GM03348 (cell line): ENCODE measurements at regions not wholly inside any gene's neighbourhood (a gene's known extent, or its start where the extent isn't known, plus 50 kb on each side); places are given as distances from the start of the nearest gene placed in this dataset.

Experiments
- DNase-seq: peaks from one replicate; pipeline ENCODE4 v3.0.0; 2012; ENCODE audit warnings: low spot score

DNA sequence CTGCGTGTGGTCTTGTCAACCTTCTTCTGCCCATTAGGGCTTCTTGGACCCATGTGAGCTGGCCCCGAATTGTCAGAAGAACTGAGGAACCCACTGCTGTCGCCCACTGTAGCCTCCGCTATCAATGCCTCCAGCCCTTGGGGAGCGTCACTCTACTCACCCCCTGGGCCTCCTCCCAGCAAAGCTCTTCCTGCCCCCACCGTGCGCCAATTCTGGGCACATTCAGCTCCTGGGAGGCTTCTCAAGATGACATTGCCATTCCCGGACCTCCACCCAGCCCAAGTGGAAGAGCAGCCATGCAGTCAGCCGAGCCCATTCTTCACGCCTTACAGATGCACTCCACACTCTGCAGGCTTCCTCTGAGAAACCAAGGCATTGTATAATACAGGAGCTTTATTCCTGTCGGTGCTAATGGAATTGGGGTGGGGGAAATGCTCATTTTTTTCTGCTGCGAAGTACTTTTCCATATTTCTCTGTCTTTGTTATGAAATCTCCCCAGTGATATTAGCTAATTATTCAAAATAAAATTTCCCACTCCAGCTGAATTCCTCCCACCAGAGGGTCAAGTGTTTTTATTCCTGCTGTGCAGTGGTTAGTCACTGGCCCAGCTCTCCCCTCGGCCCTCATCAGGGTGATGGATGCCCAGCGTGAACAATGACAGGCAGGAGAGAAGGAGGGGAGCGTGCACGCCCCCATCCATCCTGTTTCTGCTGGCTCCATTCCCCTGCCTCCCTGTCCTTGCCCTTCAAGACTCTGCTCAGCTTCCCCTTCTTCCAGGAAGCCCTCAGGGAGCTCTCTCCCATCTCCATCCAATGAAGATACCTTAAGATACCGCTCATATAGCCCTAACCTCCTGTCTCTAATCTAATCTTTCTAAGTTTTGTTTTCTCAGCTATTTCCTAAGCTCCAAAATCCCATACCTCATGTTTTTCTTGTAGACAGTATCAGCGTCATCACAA is 87.7 kb downstream of the C16orf95 start:
- DNase-seq: no peak

DNA sequence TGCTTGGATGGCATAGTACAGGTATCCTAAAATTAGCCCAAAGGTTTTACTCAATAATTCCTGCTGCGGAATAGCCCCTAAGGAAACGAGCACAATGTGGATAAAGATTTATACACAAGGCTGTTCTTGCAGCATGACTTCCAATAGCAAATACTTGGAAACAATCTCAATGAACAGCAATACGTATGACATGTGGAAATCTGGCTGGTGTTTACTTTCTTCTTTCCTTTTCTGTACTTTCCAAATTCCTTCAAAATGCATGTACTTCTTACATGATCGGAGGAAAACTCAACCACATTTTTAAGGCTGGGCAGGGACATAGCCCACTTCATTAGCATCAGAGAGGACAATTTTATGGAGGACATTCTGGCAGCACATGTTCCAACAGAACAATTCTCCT is 86.6 kb downstream of the C16orf95 start:
- DNase-seq: no peak

DNA sequence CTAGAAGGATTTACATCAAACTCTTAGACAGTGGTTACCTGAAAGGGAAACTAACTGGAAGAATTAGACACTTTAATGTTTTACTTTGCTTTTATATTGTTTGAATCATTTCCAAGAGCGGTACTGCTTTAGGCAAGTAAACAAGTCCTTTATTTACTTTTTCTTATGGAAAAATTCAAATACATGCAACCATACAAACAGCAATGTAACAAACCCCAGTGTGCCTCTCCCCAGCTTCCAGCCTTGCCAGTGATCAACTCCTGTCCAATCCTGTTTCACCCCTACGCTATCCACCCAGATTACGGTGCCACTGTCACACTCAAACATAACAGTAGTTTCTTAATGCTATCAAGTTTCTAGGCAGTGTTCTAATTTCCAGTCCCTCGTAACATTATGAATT is 85.9 kb downstream of the C16orf95 start:
- DNase-seq: no peak

DNA sequence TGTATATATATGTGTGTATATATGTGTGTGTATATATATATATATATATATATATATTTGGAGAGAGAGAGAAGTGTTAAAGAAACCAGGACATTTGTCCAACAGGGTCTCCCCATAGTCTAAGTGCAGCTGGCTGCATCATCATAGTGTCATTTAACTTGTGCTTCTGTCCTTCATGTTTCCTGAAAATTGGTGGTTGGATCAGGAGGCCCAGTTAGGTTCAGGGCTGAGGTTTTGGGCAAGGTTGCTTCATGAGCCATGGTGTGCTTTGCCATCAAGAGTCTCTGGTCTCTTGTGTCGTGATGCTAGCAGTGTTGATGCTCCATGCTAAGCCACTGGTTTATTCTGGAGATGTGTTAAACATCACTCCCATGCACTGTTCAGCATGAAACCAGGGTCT is 85.3 kb downstream of the C16orf95 start:
- DNase-seq: no peak

DNA sequence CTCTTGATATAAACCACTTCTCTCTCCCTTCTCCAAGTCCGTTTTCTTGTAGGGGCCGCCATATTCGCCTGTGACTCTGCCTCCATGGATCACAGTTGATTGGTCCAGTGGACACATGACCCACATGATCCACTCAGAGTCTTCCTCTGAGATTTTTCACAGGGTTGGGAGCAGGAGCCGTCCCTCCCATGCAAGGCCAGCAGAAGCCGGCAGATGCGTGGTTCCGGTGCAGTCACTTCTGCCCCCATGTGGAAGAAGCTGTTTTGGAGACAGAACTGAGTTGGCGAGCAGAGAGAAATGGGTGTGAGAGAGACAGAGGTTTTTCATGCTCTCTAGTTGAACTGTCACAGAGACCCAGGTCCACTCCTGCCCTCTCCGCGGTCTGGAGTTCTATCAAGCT is 83.3 kb downstream of the C16orf95 start:
- DNase-seq: peak; percentile 64

DNA sequence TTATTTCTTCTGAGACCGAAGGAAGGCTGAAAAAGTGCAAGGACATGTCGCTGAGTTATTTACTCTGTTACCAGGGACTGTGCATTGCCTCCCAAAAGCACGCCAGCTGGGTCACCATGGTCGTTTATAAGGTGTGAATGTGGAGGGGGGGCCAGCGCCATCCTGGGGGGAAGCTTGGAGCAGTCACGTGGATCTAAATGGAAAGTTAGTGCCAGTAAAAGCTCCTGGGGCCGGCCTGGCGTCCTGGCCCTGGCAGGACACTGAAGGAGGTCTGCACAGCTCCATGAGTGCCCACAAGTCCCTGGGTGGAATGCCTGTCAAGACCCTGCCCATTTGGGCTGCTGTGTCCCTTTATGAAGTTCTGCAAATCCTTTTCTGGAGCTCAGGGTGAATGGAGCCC is 82.6 kb downstream of the C16orf95 start:
- no peak for DNase-seq

DNA sequence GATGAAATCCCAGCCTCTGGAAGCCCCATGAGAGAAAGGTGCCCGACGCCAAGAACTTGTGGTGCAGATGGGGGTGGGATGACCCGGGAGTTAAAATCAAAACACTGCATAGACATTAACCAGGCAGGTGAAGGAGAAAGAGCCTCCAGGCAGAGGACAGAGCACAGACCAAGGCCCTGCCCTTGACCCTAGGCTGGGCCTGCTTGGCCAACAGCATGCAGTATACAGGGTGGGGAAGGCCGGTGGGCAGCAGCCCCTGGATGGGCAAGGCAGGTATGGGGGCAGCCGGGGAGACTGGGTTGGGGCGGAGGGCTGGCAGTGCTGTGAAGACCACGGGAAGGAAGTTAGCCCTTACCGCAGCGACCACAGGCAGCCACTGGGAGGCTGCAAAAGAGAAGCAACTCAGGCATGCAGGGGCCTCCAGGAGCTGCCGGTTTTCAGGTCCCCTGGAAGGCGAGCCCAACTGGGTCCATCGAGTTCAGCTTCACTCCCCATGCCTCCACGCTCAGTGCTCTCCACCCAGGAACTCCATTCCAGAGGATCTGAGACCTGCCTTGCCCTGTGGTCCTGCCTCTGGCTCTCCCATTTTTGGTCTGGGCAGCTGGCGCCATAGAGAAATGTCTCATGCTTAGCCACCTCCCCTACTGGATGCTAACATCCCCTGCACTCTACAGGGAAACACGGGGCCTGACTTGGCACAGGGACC is 81.2 kb downstream of the C16orf95 start:
- no peak for DNase-seq

DNA sequence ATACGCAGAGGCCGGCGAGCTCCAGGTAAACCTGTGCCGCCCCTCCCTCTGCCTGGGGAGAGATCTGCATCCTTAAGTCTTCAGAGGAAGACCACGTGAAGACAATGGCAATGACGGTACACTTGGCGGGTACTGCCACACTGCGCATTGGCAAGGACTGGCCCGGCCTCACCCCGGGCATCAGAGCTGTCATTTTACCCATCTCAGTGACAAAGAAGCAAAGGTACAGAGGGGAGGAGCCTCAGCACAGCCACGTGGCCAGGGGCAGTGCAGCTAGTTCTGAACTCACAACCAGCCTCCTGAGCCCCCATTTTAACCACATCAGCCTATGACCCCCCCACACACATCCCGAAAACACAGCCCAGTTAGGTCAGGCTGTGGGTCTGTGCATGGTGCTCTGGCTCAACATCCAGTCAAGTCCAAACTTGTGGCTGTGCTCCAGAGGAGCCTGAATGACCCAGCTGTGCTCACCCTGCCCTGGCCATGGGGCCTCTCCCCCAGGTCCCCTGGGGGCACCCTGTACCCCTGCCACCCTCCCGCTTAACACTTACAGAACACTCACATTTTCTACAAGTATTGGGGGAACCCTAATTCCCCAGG is 80.6 kb downstream of the C16orf95 start:
- DNase-seq: no peak

DNA sequence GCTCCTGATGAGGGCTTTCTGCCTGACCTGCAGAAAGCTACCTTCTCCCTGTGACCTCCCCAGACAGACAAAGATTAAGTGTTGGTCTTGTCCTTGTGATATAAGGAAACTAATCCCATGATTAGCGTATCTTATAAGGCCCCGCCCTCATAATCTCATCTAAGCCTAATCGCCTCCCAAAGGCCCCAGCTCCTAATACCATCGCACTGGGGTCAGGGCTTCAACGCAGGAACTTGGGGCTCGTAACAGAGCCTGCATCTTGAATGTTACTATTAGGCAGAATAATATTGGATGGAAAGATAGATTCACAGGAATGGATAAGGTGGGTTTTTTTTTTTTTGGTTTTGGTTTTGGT is 78.9 kb downstream of the C16orf95 start:
- no peak for DNase-seq

DNA sequence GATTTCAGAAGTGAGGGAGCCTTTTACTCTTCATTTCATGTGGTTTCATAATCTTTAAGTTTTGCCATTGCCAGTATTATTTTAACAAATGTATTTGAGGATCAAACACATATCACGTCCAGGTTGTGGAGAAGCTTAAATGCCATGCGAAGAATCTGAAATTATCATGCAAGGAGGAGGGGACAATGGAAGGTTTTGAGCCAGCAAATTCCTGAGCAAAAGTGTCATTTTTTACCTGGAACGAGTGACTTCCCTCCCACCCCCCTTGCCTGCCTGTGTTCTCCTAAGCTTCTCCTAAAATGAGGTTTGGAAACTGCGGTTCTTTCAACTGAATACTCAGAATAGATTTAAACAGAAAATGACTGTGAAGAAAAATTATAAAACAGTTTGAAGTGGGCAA is 77.6 kb downstream of the C16orf95 start:
- DNase-seq: no peak

DNA sequence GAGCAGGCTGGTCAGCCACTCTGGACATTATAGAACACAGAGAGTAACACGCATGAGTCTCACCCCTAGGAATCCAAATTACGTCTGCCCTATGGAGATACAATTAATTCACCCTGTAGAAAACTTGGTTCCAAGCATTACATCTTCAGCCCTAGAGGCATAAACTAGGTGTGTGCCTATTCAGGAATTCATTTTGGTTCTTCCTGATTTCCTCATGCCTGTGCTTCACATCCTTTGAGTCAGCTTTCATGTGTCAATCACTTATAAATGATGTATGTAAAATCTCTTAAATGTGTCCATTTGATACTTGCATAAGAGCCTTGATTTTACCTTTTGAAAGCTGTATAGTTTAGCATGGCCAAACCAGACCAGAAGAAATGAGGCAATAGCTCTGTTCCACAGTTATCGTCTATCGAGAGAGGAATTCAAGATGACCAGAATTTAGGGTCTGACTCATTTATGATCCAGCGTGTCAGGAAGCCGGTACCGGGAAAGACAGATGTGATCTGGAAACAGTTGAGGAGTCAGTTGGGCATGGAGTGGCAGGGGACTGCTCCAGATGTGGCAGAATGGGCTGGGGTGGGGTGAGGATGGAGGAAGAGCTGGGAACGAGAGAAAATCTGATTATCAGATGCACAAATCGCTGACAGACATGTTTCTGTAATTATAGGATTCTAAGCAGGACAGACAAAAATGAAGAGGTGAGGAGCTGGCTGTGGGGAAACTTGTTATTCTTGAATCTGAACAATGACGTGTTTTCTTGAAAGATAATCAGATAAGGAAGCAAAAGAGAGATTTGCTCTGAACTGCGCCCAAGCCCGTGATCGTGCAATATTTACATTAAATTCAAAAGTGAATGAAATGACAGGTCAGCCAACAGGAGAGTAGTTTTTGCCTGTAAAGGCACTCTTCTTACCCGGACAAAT is 76.7 kb downstream of the C16orf95 start:
- peak; percentile 80 for DNase-seq

DNA sequence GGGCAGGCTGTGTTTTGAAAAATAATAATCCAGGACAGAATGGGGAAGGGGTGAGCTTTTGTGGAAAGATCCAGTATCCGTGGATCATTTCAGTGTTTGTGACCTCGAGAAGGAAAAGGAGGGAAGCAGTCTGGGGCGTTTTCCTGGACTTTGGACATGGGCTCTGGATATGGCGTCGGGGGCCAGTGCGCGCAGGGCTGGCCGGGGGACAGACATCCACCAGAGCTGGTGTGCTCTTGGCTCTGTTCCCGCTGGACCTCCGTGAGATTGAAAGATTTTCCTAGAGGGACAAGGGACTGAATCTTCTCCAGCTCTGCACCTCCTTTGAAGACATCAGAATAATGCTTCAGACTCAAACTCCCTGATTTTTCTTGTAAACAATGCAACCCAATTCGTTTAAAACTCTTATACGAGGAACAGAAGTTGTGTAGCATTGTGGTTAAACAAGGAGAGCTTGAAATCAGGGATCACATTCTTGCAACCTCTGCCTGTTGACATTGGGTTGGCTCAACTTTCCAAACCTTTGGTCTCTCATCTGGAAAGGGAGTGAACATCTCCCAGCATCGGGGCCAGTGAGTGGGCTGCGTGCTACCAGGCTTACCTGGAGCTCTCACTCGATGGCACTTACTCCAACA is 75.9 kb downstream of the C16orf95 start:
- no peak for DNase-seq

DNA sequence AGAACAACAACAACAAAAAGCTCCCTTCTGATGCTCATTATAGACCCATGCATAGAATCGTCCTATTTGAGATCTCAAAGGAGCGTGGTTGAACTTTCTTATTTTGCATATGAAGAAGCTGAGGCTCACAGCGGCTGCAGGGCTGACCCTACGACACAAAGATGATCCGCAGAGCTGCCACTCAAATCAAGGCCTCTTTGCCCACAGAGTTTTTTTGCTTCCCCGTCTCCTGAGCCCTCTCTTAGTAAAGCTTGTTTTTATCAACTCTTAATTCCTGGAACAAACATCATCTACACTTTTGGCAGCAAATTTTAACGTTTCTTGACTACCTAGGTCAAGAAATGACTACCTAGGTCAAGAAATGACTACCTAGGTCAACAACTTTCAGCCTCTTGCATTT is 73.7 kb downstream of the C16orf95 start:
- DNase-seq: no peak

DNA sequence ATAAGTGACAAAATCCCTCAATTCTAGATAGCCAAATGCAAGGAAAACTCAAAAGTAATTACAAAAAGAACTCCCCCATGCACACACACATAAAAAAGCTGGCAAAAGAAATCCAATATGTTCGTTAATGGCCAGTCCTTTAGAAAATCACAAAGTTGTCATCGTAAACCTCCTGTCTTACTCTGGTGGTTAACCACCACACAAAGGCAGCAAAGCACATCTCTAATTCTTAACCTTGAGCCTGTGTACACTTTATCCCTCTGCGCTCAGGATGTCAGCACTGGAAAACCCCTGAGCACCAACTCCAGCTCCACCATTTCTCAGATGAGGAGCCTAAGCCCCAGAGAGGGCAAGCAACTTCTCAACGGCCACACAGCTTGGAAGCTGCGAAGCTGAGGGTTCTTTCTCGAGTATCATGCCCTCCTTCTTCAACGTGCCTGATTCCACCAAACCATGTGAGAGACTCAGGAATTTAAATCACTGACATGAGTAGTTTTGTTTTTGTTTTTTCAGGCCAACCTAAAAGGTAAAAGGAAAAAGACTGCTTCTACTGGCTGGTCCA is 72.5 kb downstream of the C16orf95 start:
- DNase-seq: no peak

DNA sequence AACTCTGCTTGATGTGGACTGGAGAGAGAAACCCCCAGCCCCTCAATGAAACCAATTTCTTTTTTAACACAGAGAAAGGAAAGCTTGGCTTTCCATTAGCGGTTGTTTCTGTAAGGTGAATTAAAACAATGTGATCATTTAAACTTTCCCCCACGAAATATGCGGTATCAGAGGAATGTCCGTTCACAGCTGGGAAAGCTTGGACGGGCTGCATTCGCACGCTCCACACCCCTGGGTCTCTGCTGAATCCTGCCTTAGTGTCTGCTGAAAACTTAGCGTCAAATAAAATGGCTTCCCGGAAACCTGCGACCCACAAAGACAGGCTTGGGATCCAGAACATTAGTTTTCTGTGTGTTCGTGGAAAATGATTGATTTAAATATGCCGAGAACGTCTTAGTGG is 71.7 kb downstream of the C16orf95 start:
- no peak for DNase-seq

DNA sequence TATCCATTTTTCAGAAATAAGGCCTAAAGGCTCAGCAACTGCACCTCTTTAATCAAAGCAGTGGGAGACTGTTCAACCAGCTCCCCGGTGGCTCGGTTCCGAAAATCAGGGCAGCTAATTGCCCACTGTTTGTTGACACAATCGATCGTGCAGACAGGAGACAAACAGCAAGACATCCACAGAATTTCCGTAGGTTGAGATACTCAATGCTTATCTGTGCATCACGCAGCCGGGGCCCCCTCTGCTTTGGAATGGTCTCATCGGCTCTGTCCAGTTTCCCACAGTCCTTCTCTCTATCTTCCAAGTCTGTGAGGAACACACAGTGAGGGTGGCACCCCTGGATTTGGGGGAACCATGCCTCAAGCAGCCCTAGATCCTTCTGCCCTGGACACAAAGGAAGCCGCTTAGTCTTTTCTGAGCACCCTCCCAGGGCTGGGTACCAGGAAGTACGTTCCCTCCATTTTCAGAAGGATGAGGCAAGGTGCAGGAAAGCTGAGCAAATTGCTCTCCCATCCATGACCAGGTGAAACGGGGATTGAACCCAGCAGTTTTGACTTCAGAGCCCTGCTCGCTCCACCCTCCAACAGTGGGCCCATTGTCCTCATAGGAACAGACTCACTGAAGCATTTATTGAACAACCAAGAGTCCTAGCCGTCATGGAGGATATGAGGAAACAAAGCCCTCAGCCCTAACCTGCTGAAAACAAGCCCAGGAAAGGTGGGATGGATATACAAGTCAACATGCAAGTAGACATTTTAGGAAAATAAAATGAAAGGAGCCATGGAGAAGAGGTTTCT is 70.7 kb downstream of the C16orf95 start:
- no peak for DNase-seq

DNA sequence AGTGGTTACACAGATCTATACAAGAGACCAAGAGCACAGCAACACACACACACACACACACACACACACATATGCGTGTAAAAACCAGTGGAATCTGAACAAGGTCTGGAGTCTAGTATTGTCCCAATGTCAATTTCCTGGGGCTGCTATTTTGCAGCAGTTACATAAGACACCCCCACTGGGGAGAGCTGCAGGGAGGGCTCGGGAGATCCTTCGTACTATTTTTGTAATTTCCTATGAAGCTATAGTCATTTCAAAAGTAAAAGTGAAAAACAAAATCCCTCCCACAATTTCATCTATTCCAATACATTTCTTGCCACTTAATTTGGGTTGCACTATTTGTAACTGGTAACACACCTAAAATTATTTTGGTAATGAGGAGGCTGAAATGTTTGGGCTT is 68.5 kb downstream of the C16orf95 start:
- no peak for DNase-seq

DNA sequence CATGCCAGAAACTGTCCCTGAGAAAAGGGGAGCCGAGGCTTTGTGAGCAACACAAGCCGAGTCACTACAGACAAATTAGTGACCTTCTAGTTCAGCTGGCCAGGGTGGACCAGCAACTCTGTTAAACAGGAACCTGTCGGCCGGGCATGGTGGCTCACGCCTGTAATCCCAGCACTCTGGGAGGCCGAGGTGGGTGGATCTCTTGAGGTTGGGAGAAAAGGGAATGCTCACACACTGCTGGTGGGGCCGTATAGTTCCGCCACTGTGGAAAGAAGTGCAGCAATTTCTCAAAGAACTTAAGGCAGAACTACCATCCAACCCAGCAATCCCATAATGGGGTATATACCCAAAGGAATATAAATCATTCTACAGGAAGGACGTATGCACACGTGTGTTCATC is 67.8 kb downstream of the C16orf95 start:
- DNase-seq: no peak

DNA sequence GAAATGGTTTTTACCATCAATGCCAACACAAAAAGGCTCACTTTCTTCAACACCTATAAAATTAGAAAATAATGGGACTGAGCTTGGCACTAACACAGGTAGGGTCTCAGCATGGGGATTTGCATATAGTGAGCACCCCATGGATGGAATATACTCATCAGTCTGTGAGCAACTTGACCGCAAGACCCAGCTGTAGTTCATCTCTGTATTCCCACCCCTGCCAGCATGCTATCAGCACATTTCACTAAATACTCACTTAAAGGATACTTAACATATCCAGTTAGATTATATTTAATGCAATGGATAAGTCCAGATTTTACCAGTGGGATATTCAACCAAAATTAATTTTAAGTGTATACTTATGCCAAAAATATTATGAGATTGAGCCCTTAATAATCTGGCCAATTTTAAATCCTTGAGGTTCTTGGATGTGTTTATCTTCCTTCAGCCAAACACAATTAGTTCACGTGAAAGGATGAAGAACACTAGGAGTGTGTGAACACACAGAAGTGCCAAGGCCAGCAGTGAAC is 66.7 kb downstream of the C16orf95 start:
- DNase-seq: no peak
